Neural crest cell (in vitro differentiated cells): ENCODE measurements at regions not wholly inside any gene's neighbourhood (a gene's known extent, or its start where the extent isn't known, plus 50 kb on each side); places are given as distances from the start of the nearest gene placed in this dataset.

Experiments
- DNase-seq: peaks from one replicate; pipeline ENCODE4 v3.0.0; 2021; ENCODE audit warnings: low read depth, mixed read lengths, low spot score
- H3K27ac Mint-ChIP-seq: one replicate; pipeline ENCODE4 v1.8.0; 2021; ENCODE audit warnings: mild to moderate bottlenecking, mixed read lengths; ENCODE audit not compliant: unreplicated experiment
- H3K27me3 Mint-ChIP-seq: 2 replicates; pipeline ENCODE4 v1.8.0; 2021; ENCODE audit warnings: low read depth, mild to moderate bottlenecking, mixed read lengths
- H3K36me3 Mint-ChIP-seq: 2 replicates; pipeline ENCODE4 v1.8.0; 2021; ENCODE audit warnings: low read depth, mild to moderate bottlenecking, mixed read lengths
- H3K4me1 Mint-ChIP-seq: 2 replicates; pipeline ENCODE4 v1.8.0; 2021; ENCODE audit warnings: mixed read lengths
- H3K4me3 Mint-ChIP-seq: one replicate; pipeline ENCODE4 v1.8.0; 2021; ENCODE audit warnings: mild to moderate bottlenecking, mixed read lengths
- H3K9me3 Mint-ChIP-seq: 2 replicates; pipeline ENCODE4 v1.8.0; 2021; ENCODE audit warnings: mixed read lengths
- TF ChIP-seq, protein P1 (sequence below): fragments of 200-600 bp; sonication (generic); conservative IDR thresholded peaks from 2 replicates; pipeline ENCODE4 v1.5.0; 2021; ENCODE audit warnings: antibody characterized with exemption, mild to moderate bottlenecking

DNA sequence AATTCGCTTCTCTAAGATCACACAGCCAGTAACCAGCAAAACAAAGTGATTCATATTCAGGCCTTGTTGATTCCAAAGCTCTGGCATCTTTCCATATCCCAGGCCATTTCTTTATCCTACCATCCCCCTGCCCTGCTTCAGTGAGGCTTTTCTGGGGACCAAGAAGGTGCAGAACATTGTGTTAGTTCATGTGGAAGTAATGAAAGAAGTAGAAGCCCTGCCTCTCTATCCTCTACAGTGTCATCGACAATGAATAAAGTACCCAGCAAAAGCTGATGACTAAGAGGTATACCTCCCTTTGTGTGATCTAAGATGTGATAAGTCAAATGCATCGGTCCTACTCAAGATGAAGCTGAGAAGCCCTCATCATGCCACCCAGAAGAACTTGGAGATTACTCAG, 383.2 kb downstream of the BCL11A start:
- Mint-ChIP-seq H3K4me3 (no peak overlapping the region), H3K4me1 (no peaks in the 10 kb centered on the region), H3K9me3 (no peaks in the 10 kb centered on the region), H3K36me3 (no peaks in the 10 kb centered on the region), H3K27ac (no peak overlapping the region), H3K27me3 (no peaks in the 10 kb centered on the region)
- DNase-seq = no peak
- TF ChIP-seq, protein P1, sequence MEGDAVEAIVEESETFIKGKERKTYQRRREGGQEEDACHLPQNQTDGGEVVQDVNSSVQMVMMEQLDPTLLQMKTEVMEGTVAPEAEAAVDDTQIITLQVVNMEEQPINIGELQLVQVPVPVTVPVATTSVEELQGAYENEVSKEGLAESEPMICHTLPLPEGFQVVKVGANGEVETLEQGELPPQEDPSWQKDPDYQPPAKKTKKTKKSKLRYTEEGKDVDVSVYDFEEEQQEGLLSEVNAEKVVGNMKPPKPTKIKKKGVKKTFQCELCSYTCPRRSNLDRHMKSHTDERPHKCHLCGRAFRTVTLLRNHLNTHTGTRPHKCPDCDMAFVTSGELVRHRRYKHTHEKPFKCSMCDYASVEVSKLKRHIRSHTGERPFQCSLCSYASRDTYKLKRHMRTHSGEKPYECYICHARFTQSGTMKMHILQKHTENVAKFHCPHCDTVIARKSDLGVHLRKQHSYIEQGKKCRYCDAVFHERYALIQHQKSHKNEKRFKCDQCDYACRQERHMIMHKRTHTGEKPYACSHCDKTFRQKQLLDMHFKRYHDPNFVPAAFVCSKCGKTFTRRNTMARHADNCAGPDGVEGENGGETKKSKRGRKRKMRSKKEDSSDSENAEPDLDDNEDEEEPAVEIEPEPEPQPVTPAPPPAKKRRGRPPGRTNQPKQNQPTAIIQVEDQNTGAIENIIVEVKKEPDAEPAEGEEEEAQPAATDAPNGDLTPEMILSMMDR = no peak

DNA sequence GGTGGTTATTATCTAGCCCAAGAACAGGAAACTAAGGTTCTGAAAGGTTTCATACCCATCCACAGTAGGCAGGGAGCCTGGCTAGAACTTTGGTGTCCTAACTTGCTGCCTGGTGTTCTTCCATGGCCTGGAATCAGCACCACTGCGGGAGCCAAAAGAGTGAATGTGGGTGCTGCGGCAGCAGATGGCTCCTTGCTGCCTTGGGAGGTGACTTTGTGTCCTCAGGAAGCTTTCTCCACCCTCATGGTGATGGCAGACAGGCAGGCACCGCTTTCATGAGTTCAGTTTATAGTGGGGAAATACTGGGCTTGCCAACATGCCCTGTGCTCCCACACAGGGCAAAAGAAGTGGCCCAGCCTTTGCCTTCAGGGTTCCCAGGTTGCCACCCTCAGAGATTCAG, 385.2 kb downstream of the BCL11A start:
- Mint-ChIP-seq H3K27ac (no peak overlapping the region), H3K9me3 (no peaks in the 10 kb centered on the region)

DNA sequence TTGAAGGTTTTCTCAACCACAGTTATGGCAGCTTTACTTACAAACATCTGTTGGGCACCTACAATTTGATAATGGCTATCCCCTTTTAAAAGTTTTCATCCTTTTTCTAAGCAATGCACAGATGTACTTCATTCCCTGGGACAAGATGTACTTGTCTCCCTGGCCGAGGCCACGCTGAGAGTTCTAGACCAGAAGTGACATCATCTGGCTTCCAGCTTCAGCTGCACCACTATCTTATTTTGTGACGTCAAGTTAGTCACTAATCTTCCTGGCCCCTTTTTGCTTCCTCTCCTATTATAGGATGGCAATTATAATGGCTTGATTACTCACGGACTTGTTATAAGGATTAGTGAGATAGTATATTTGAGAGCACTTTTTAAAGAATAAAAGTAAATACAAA, 386.4 kb downstream of the BCL11A start:
- no peak overlapping the region for H3K4me3 Mint-ChIP-seq
- no peaks in the 10 kb centered on the region for H3K36me3 Mint-ChIP-seq
- TF ChIP-seq, protein P1 = no peak
- H3K27ac Mint-ChIP-seq = no peak overlapping the region
- no peak for DNase-seq
- H3K27me3 Mint-ChIP-seq = no peaks in the 10 kb centered on the region
- H3K4me1 Mint-ChIP-seq = no peaks in the 10 kb centered on the region
- no peaks in the 10 kb centered on the region for H3K9me3 Mint-ChIP-seq

More for the DNA sequence above, 385.2 kb downstream of the BCL11A start:
- Mint-ChIP-seq H3K4me3 (no peak overlapping the region), H3K36me3 (no peaks in the 10 kb centered on the region), H3K27me3 (no peaks in the 10 kb centered on the region), H3K4me1 (no peaks in the 10 kb centered on the region)
- no peak for DNase-seq
- TF ChIP-seq, protein P1 = no peak

DNA sequence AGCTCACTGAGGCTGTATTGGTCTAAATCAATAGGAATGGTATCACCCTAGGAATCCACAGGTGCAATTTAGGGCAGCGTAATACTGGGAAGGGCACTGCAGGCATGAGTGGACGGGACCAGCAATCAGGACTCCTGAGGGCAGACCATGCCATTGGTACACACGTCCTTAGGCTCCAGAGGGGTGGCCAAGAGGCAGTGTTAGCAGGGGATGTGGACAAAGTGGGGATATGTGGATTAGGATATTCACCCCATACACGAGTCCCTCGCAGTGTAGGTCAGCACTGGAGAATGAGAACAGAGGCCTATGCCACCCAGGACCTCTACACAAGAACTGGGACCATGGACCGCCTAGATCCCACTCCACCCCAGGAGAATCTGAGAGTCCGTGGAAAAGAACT, 389.8 kb downstream of the BCL11A start:
- Mint-ChIP-seq H3K27ac (no peak overlapping the region), H3K36me3 (no peaks in the 10 kb centered on the region), H3K27me3 (no peaks in the 10 kb centered on the region), H3K4me3 (no peak overlapping the region), H3K9me3 (no peaks in the 10 kb centered on the region), H3K4me1 (no peaks in the 10 kb centered on the region)
- DNase-seq = no peak
- TF ChIP-seq, protein P1 = no peak

DNA sequence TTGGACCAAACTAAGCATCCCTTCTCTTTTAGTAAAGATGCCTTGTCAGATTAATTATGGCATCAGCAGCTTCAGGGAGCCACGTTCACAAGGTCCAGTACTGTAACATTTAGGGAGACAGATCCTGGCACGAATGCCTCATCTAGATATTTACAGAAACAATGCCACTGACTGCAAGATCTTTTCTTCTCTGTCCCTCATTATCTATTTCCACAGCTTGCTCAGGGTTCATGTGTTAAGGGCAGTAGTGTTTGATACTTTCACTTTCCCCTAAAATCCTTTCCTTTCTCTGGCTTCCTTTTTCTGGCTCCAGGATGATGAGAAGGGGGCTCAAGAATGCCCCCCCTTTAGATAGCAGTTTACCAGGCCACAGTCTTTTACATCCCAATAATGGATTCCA, 393.9 kb downstream of the BCL11A start:
- Mint-ChIP-seq H3K4me3 (no peak overlapping the region), H3K4me1 (no peaks in the 10 kb centered on the region), H3K27me3 (no peaks in the 10 kb centered on the region), H3K36me3 (no peaks in the 10 kb centered on the region), H3K9me3 (no peaks in the 10 kb centered on the region), H3K27ac (no peak overlapping the region)
- DNase-seq = no peak
- TF ChIP-seq, protein P1 = no peak

DNA sequence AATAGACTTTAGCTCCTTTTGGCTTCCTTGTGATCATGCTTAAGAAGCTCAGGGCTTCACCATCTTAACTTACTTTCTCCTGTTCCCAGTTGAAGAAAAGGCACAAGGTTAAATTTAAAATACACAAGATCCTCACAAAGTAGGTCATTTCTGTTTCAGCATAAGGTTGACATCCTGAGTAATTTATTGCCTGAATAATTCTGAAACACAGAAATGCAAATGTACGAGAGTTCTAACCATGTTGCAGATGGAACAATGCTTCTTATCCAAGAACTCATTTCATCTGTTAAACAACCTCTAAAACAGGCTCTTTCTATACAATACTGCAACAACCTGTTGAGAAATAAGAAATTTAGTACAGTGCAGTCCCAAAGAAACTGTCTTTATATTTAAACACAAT, 395.2 kb downstream of the BCL11A start:
- DNase-seq = no peak
- Mint-ChIP-seq H3K4me3 (no peak overlapping the region), H3K36me3 (no peaks in the 10 kb centered on the region), H3K27ac (no peak overlapping the region), H3K4me1 (no peaks in the 10 kb centered on the region), H3K9me3 (no peaks in the 10 kb centered on the region), H3K27me3 (no peaks in the 10 kb centered on the region)
- TF ChIP-seq, protein P1 = no peak
